Right cardiac atrium (tissue), 5 donors: ENCODE measurements at regions not wholly inside any gene's neighbourhood (a gene's known extent, or its start where the extent isn't known, plus 50 kb on each side); places are given as distances from the start of the nearest gene placed in this dataset.
A peak's percentile ranks its signal among the peaks of the same experiment; 100 is the strongest.

ENCODE experiments used
- ATAC-seq, 2 donors: fragments of 200-7000 bp; cut with Tn5 transposase; one replicate each; pipeline versions ENCODE4 v1.8.0 to v1.9.1; 2020; ENCODE audit warnings: moderate library complexity in 2 of 2, mild to moderate bottlenecking in 1 of 2
- DNase-seq, 3 donors: peaks; one replicate each; pipeline ENCODE4 v3.0.0-alpha.2; 2020
- H3K27ac ChIP-seq: one replicate; pipeline ENCODE4 v1.5.1; 2013; ENCODE audit warnings: mild to moderate bottlenecking, low read length, control low read depth, moderate library complexity
- H3K27me3 ChIP-seq: one replicate; pipeline ENCODE4 v1.6.1; 2013; ENCODE audit not compliant: control insufficient read depth, insufficient read depth
- H3K4me1 ChIP-seq: one replicate; pipeline ENCODE4 v1.6.1; 2013; ENCODE audit warnings: low read length; ENCODE audit not compliant: control insufficient read depth, insufficient read depth
- H3K4me3 ChIP-seq: one replicate; pipeline ENCODE4 v1.5.1; 2013; ENCODE audit warnings: low read length, control low read depth
- H3K9me3 ChIP-seq: one replicate; pipeline ENCODE4 v1.6.1; 2013; ENCODE audit warnings: low read length; ENCODE audit not compliant: control insufficient read depth
- WGBS: extraction: QIAGEN DNeasy Blood & Tissue Kit; methylation state at CpG from one replicate; pipeline ENCODE4 v1.1.7; 2013; 5-methylcytosine and 5-hydroxymethylcytosine counted together
- intact Hi-C, 4 donors: fragments of 100-400 bp; cut with DNase I; formaldehyde crosslinking; loops; one replicate each; pipeline versions ENCODE4 v1.11.0 to v1.14.0; 2022 to 2023
- donor health status: healthy with polysubstance abuse.
- donor health status: DM: no; HTN: yes; CAD: no.
- donor health status: DM: no; HTN: no; CAD: no.
- donor health status: DM: no; HTN: yes; CAD: no; lungs with severe emphysema.
- donor health status: DM: yes; HTN: yes; CAD: no.

DNA sequence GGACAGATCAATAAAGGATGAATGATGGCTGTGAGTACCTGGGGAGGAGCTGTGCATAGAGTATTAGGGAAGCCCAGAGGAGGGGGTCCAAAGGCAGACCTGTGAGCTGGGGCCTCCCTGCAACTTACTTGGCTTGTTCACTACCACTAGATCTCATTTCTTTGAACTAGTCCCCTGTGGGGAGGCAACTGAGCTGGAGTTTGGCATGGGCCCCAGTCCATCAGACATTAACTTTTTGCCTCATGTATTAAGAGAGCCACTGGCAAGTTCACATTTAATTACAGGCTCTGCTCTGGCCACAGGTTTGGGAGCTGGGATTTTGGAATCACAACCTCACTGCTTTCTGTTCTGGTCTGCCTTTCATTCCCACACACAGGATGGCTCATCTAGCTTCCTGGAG is 254.1 kb downstream of the PRL start:
- ATAC-seq (peak; percentile 47 to 55), DNase-seq (peak; percentile 53 to 79 (median 60))
- Histone ChIP-seq H3K4me1 (peaks cover 9% of the 10 kb centered on the region), H3K9me3 (no peaks in the 10 kb centered on the region), H3K27ac (peak overlapping the region; percentile 62), H3K4me3 (no peak overlapping the region), H3K27me3 (no peaks in the 10 kb centered on the region)
- intact Hi-C loops: no loop called here

GRCh38 chr6:22043284-22043962 is 253.4 kb downstream of the PRL start:
- intact Hi-C loops: no loop called here
- 28% methylated on average over 7 of the region's 7 CpGs for WGBS
- H3K27ac ChIP-seq: peak overlapping the region; percentile 62
- no peaks in the 10 kb centered on the region for H3K27me3 ChIP-seq
- peak; percentile 92 to 97 for ATAC-seq
- peaks cover 9% of the 10 kb centered on the region for H3K4me1 ChIP-seq
- peak; percentile 54 to 78 (median 69) for DNase-seq
- H3K9me3 ChIP-seq: no peaks in the 10 kb centered on the region
- H3K4me3 ChIP-seq: no peak overlapping the region

GRCh38 chr6:22045261-22045912 is 251.4 kb downstream of the PRL start:
- WGBS: 76% methylated on average over 3 of the region's 3 CpGs
- H3K27me3 ChIP-seq: no peaks in the 10 kb centered on the region
- H3K9me3 ChIP-seq: no peaks in the 10 kb centered on the region
- no peak overlapping the region for H3K27ac ChIP-seq
- intact Hi-C loops: no loop called here
- no peak for DNase-seq
- ATAC-seq: no peak
- no peak overlapping the region for H3K4me3 ChIP-seq
- H3K4me1 ChIP-seq: peaks cover 9% of the 10 kb centered on the region

DNA sequence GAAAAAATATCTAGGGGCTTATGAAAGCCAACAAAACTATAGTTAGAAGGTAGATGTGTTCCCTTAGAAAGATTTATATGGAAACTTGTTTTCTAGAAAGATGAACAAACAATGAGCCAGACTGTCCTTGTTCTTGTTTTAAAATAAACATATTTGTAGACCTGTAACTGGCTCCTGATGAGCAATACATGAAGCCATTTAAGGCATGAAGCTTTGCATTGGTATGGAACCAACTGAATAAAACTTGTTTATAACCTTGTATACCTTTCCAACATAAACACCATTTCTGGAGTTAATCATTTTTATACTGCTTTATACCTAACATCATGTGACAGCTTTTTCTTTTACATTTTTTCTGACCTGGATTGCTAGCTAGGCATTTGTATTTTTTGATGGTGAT is 247.8 kb downstream of the PRL start:
- ATAC-seq (no peak), DNase-seq (no peak)
- no peaks in the 10 kb centered on the region for H3K4me1 ChIP-seq
- H3K4me3 ChIP-seq: no peak overlapping the region
- intact Hi-C loops: no loop called here
- H3K27me3 ChIP-seq: no peaks in the 10 kb centered on the region
- H3K27ac ChIP-seq: no peak overlapping the region
- H3K9me3 ChIP-seq: no peaks in the 10 kb centered on the region

- no peak overlapping the region for H3K27ac ChIP-seq
- ATAC-seq (no peak), DNase-seq (no peak)
- WGBS: 87% methylated on average over 3 of the region's 3 CpGs
- peaks cover 6% of the 10 kb centered on the region for H3K4me1 ChIP-seq
- intact Hi-C loops: no loop called here
- H3K4me3 ChIP-seq: no peak overlapping the region
- no peaks in the 10 kb centered on the region for H3K9me3 ChIP-seq
- no peaks in the 10 kb centered on the region for H3K27me3 ChIP-seq
Observed at GRCh38 chr6:22053391-22053997, 243.3 kb downstream of the PRL start.

DNA sequence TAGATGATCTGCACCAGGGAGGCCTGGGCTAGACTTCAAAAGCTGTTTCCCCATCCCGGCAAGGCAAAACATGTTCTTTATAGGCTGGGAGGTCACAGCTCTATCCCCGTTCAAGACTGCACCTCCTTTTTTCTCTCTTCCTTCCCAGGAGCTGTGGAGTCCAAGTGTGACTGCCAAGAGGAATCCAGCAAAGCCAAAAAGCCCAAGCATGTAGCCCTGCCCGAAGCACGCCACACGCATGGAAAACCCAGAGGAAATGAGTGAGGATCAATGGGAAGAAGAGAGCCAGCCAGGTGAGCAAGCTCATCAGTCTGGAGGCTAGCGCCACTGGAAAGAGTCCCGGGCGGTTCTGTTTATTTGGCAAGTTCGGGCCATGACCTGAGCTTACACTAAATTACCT is 240.4 kb downstream of the PRL start:
- ATAC-seq (peak; percentile 28 to 64), DNase-seq (peak in 2 of 3 donors; percentile 16 to 58)
- H3K4me1 ChIP-seq: peaks cover 6% of the 10 kb centered on the region
- H3K27ac ChIP-seq: peak overlapping the region; percentile 27
- WGBS: 61% methylated on average over 9 of the region's 9 CpGs
- no peaks in the 10 kb centered on the region for H3K27me3 ChIP-seq
- H3K9me3 ChIP-seq: no peaks in the 10 kb centered on the region
- intact Hi-C loops: loop anchor here in 1 of 4 donors (2.0 kb wide), 1 partner anchor 32 kb away; no protein-coding TSS in a partner anchor
- no peak overlapping the region for H3K4me3 ChIP-seq

- H3K27me3 ChIP-seq: no peaks in the 10 kb centered on the region
- H3K4me1 ChIP-seq: peaks cover 6% of the 10 kb centered on the region
- no peak for DNase-seq
- intact Hi-C loops: loop anchor here in 1 of 4 donors (2.0 kb wide), 1 partner anchor 33 kb away; no protein-coding TSS in a partner anchor
- 86% methylated on average over 2 of the region's 2 CpGs for WGBS
- H3K4me3 ChIP-seq: no peak overlapping the region
- H3K9me3 ChIP-seq: no peaks in the 10 kb centered on the region
- no peak for ATAC-seq
- H3K27ac ChIP-seq: no peak overlapping the region
Observed at GRCh38 chr6:22057962-22058361, 238.9 kb downstream of the PRL start.

DNA sequence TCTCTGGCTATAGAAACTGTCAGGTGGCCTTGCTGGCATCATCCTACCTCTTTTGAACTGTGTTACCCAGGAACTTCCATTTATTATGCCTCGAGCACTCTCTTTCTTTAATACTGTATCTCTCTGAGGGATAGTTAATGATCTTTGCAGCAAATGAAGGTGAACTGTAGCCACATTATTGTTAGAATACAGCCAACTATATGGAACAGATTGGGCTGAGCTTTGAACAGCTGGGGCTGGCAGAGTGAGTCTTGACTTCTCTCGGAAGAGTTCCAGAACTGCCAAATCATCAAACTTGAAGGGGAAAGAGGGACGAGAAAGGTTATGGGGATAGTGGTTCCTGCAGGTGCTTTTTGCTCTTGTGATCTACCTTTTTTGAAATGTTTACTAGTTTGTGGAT is 237.7 kb downstream of the PRL start:
- intact Hi-C loops: no loop called here
- Histone ChIP-seq H3K27me3 (no peaks in the 10 kb centered on the region), H3K4me3 (no peak overlapping the region), H3K9me3 (no peaks in the 10 kb centered on the region), H3K4me1 (peaks cover 6% of the 10 kb centered on the region), H3K27ac (no peak overlapping the region)
- ATAC-seq (no peak), DNase-seq (no peak)
- WGBS: 76% methylated on average over 3 of the region's 3 CpGs

DNA sequence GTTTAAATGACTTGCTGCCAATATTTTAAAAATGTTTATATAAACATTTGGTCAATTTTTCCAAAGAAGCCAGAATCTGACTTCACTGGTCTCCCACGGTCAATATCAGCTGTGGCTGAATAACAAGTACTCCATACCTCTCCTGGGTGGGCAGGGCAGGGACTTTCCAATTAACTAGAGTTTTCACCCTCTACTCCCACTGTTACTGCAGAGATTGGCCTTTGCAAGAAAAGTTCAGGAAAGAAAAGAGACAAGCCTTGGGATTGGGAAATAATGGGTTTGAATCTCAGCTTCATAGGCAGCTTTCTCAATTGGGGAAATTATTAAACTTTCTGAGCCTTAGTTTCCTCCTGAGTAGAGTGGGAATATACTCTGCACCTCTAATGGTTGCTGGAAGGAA is 236.9 kb downstream of the PRL start:
- no peaks in the 10 kb centered on the region for H3K9me3 ChIP-seq
- no peak overlapping the region for H3K27ac ChIP-seq
- peaks cover 6% of the 10 kb centered on the region for H3K4me1 ChIP-seq
- intact Hi-C loops: no loop called here
- WGBS: 68% methylated on average over 1 of the region's 1 CpG
- no peak overlapping the region for H3K4me3 ChIP-seq
- ATAC-seq (no peak), DNase-seq (no peak)
- no peaks in the 10 kb centered on the region for H3K27me3 ChIP-seq

- ATAC-seq (peak in 1 of 2 donors; percentile 25), DNase-seq (no peak)
- Histone ChIP-seq H3K27me3 (no peaks in the 10 kb centered on the region), H3K4me3 (no peak overlapping the region), H3K9me3 (no peaks in the 10 kb centered on the region), H3K27ac (no peak overlapping the region), H3K4me1 (peaks cover 2% of the 10 kb centered on the region)
- 67% methylated on average over 21 of the region's 21 CpGs for WGBS
- intact Hi-C loops: no loop called here
Observed at GRCh38 chr6:22062807-22063408, 233.9 kb downstream of the PRL start.

DNA sequence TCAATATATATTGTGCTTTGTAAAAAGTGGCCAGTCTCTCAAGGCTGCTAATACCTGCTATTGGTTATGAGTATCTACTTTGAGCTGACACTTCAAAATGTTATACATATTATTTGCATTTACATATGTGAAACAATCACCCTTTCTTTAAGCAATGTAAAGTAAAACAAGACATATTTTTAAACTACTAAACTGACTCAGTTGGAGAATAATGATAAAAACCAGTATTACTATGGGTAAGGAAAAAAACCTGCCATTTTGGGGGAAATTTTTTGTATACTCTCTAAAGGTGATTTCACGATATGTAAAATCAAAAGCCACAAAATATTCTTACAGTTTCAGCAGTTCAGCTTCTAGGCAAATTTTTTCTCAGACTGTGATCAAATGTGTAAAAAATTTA is 232.3 kb downstream of the PRL start:
- Histone ChIP-seq H3K4me3 (no peak overlapping the region), H3K27me3 (no peaks in the 10 kb centered on the region), H3K27ac (no peak overlapping the region), H3K9me3 (no peaks in the 10 kb centered on the region), H3K4me1 (no peaks in the 10 kb centered on the region)
- ATAC-seq (no peak), DNase-seq (no peak)
- intact Hi-C loops: no loop called here
- 93% methylated on average over 1 of the region's 1 CpG for WGBS
